Stimulated activated CD4-positive, alpha-beta T cell treated with anti-CD3 and anti-CD28 coated beads, TNF-alpha, amount 100 ng/mL, for 48 hours (primary cell): ENCODE measurements at regions not wholly inside any gene's neighbourhood (a gene's known extent, or its start where the extent isn't known, plus 50 kb on each side); places are given as distances from the start of the nearest gene placed in this dataset.
"Not testable (repeated sequence)": the region's sequence is repeated elsewhere in the genome, so short reads cannot be mapped to it uniquely, and the experiment has no call there.

Experiments used
- DNase-seq, 3 donors: peaks; one replicate each; pipeline ENCODE4 v3.0.0-alpha.2; 2020; ENCODE audit warnings: low read depth in 3 of 3

DNA sequence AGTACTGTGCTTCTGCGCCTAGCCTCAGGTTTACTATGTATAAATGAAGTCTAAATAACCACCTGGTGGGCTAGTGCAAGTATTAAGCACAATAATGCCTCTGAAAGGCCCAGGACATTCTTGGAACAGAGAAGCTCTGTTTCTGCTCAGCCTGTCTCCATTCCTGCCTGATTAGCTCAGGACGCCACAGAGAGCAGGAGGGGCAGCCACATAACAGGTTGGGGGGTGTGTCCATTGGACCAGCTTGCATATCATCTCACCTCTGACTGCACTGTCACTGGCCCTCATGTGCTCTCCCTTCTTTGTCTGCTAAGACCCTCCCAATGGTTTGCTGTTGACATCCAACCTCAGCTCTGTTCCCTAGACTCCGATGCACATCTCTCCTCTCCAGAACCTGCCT, 52.8 kb upstream of the IKZF1 start:
- no peak for DNase-seq

- no peak for DNase-seq
Measured at GRCh38 chr7:50246551-50246950, 58.0 kb upstream of the IKZF1 start.

DNA sequence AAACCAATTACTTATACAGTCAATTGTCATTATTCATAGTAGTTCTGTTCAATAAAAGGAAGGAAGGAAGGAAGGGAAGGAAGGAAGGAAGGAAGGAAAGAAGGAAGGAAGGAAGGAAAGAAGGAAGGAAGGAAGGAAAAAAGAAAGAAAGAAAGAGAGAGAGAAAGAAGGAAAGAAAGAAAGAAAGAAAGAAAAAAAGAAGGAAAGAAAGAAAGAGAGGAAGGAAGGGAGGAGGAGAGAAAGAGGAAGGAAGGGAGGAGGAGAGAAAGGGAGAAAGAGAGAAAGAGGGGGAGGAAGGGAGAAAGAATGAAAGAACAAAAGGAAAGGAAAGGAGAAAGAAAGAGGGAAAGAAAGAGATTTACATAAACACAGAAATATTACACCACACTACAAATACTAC, 62.4 kb upstream of the IKZF1 start:
- DNase-seq, result not testable (repeated sequence)

- DNase-seq, result not testable (repeated sequence)
Measured at GRCh38 chr7:50240699-50241098, 63.8 kb upstream of the IKZF1 start.

GRCh38 chr7:50229964-50230363, 74.6 kb upstream of the IKZF1 start:
- no peak for DNase-seq

- DNase-seq, result no peak
Measured at GRCh38 chr7:50228148-50228547, 76.4 kb upstream of the IKZF1 start.

DNA sequence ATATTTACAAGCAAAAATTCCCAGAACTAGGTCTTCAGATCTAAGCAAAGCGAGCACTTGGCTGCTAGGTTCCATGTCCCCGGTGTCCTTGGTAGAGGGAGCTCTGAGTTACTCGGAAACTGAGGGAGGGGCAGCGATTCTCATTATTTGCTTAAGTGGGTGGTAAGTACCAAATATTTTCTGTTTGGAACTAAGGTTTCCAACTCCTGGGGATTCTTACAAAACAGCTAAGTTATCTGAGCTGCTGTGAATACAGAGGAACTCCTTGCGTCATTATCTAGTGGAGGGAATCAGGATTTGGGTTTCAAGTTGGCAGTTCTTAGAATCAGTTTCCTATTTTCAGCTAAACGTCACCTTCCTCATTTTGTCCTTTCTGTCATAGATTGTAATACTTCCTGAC, 76.8 kb upstream of the IKZF1 start:
- no peak for DNase-seq

DNA sequence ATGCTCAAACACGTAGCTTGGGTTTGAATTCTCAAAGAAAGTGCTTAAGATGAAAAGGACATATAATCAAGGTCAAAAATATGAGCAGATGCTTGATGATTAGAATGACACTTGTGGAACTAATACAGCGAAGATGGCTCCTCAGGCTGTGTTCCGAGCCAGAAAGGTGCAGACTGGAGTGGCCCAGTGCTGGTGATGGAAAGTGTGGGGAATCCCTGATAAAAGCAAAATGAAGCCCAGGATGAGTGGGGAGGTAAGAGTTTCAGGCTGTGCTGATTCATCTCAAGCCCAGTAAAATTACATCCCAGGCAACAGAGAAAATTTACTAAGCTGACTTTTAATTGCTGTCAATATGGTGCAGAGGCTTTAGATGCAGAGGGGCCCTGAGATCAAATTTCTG, 77.8 kb upstream of the IKZF1 start:
- no peak for DNase-seq

GRCh38 chr7:50226145-50226544, 78.4 kb upstream of the IKZF1 start:
- DNase-seq, result no peak

DNA sequence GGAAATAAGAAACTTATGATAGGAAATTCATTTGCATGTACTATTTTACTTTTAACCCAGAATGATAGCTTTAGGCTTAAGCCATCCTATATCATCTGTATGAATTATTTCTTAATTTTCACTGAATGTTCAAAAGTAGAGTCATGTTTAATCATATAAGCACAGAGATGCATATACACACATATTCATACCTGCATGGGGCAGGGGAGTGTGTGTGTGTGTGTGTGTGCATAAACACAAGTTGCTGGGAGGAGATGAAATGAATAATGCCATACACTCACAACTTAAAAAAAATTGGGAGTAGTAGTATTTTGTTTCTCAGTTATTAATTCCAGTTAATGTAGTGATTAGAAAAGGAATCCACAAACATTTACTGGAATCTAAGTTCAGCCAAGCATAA, 83.1 kb upstream of the IKZF1 start:
- no peak for DNase-seq

GRCh38 chr7:50221028-50221427, 83.5 kb upstream of the IKZF1 start:
- DNase-seq, result no peak

GRCh38 chr7:50220273-50220672, 84.2 kb upstream of the IKZF1 start:
- DNase-seq, result no peak

DNA sequence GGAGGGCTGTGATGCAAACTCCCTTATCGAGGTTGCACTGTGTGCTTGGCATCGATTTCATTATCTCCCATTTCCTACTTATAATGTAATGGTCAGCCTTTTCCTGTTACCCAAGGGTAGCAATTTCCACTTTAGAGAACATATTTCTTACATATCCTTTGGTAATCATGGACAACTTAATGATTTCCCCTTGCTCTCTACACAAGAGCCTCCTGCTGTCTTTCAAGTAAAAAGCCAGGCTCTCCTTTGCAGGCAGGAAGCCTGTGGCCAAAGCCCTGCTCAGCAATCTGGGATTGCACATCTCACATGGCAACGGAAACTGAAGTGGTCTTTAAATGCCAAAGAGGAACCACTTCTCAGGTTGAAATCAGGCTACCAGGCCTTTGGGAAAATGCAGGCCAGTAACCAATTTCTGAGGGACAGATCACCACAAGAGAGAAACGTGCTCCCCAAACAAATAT, 86.7 kb upstream of the IKZF1 start:
- DNase-seq, result no peak

DNA sequence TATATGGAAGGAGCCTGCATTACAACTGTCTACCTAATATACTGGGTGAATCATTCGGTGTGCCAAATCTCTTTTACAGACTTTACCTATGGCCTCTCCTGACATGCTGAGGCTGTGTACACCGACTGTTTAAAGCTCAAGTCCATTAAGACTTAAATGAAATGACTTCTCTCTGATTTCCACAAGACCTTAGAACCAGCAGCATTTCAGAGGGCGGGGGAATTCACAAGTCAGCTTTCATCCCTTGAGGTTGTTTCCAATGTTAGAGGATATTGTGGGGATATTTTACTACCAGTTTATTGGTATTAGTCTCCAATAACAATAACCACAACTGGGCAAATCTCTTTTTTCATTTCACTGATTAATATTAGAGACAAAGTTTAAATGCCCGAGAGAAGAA, 87.1 kb upstream of the IKZF1 start:
- no peak for DNase-seq

- no peak for DNase-seq
Measured at GRCh38 chr7:50216626-50217025, 87.9 kb upstream of the IKZF1 start.

GRCh38 chr7:50214771-50215170, 89.7 kb upstream of the IKZF1 start:
- DNase-seq, result no peak

DNA sequence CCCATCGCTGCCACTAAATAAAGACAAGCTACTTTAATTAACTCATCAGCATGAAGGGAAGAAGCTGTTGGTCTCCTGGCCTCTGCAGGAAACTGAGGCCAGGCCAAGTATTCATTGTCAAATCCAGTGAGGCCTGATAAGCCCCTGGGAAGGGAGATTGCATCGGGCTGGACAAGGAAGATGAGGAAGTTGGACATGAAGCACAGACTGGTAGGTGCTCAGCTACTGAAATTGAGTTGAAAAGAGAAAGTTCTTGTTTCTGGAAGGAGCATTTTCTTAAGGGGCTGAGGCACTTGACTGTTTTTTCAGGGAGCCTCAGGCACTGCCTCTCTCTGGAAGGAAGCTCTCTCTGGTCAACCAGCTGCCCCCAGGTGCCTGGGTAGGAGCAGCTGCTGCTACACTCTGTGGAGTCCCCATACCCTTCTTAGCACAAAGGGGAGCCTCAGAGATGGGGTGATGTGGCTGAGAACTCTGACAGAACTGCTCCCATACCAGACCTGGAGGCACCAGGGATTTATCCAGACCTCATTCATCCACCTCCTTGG, 90.3 kb upstream of the IKZF1 start:
- no peak for DNase-seq

GRCh38 chr7:50213622-50214017, 90.9 kb upstream of the IKZF1 start:
- no peak for DNase-seq

DNA sequence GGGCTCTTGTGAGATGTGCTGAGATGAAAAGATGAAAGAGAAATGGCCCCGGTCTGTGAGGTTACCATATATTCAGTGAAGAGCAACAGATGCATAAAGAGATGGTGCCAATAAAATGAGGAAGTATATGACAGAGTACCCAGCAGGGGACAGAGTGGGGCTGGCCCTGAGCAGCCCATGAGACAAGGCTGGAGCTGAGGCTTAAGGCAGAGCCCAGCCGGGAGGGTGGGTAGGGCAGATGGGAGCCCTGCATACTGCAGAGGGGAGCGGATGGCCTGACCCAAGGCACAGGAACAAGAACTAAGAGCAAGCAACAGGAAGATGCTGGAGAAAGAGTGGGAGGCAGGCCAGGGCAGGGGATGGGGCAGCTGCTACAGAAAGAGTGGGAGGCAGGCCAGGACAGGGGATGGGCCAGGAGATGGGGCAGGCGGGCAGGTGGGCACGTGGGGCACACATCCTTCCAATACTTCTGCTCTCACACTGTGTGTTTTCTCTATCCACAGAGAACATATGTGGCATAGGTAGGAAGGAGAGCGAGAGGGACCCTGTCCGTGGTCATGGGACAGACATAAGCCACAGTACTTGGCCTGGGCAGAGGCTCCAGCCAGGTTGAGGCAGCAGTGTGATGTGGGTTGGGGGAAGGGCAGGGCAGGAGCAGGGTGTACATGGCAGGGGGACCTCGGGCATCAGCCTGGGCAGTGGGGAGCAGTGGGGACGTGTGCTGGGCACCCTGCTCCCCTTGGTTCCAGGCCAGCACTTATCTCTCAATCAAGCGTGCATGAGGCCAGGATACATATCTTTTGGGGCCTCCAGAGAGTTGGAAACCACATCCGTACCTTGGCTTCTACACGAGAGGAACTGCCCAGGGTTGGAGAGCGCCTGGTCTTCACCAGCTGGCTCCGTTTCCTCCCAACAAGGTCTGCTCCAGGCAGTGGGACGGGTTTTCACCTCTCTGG, 91.6 kb upstream of the IKZF1 start:
- no peak for DNase-seq

DNA sequence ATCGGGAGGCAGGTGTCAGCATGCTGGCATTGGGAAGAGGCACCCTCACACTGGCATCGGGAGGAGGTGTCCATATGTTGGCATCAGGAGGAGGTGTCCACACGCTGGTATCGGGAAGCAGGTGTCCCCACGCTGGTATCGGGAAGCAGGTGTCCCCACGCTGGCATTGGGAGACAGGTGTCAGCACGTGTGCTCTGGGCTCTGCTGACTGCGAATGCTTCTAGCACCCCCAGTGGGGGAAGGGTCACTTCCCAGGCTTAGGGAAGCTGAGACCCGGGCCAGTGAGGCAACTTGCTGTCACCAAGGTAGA, 92.5 kb upstream of the IKZF1 start:
- DNase-seq, result no peak

GRCh38 chr7:50211130-50212015, 93.1 kb upstream of the IKZF1 start:
- no peak for DNase-seq

- DNase-seq, result no peak
Measured at GRCh38 chr7:50210706-50211115, 93.8 kb upstream of the IKZF1 start.
